PC-3 (cell line): ENCODE measurements at regions not wholly inside any gene's neighbourhood (a gene's known extent, or its start where the extent isn't known, plus 50 kb on each side); places are given as distances from the start of the nearest gene placed in this dataset.
"Not testable (repeated sequence)": the region's sequence is repeated elsewhere in the genome, so short reads cannot be mapped to it uniquely, and the experiment has no call there.

Source experiments
- ATAC-seq: fragments of 200-7000 bp; cut with Tn5 transposase; 2 replicates; pipeline ENCODE4 v1.9.1; 2020; ENCODE audit warnings: mild to moderate bottlenecking, moderate library complexity
- BruUV-seq: library from RNA; stranded (reverse); fragments of 400-500 nt; replicated peaks from 2 replicates; lab custom pipeline; 2021; lab: Mats Ljungman, UMichigan
- CTCF ChIA-PET: fragments of 300-600 bp; sonication (Branson Sonifier 250); formaldehyde crosslinking; loops from one replicate; lab custom pipeline; 2022; ENCODE audit warnings: antibody characterized with exemption; lab: Charles Lee
- POLR2A ChIA-PET: fragments of 300-600 bp; sonication (Branson Sonifier 250); formaldehyde crosslinking; loops from one replicate; lab custom pipeline; 2022; ENCODE audit warnings: antibody characterized with exemption; ENCODE audit not compliant: unreplicated experiment; lab: Charles Lee
- DNase-seq: peaks from one replicate; pipeline ENCODE4 v3.0.0-alpha.2; 2015
- H2AFZ ChIP-seq: fragments of 300-600 bp; sonication (generic); 2 replicates; pipeline ENCODE4 v1.6.0; 2016; ENCODE audit warnings: antibody characterized with exemption, low read length
- H3F3A ChIP-seq: fragments of 300-600 bp; sonication (generic); one replicate; pipeline ENCODE4 v1.6.0; 2017; ENCODE audit warnings: antibody characterized with exemption, low read length, control low read depth, mild to moderate bottlenecking; ENCODE audit not compliant: unreplicated experiment
- H3K27ac ChIP-seq: fragments of 300-600 bp; sonication (generic); 2 replicates; pipeline ENCODE4 v1.5.1; 2016; ENCODE audit warnings: mild to moderate bottlenecking, low read length
- H3K27me3 ChIP-seq: fragments of 300-600 bp; sonication (generic); 2 replicates; pipeline ENCODE4 v1.6.1; 2016; ENCODE audit warnings: low read length, mixed read lengths
- H3K36me3 ChIP-seq: fragments of 300-600 bp; sonication (generic); 2 replicates; pipeline ENCODE4 v1.6.1; 2016; ENCODE audit warnings: low read depth, mixed run types, low read length, mixed read lengths
- H3K4me1 ChIP-seq: fragments of 300-600 bp; sonication (generic); 2 replicates; pipeline ENCODE4 v1.5.1; 2016; ENCODE audit warnings: low read length; ENCODE audit not compliant: insufficient read depth
- H3K4me2 ChIP-seq: fragments of 300-600 bp; sonication (generic); 2 replicates; pipeline ENCODE4 v1.6.0; 2016; ENCODE audit warnings: low read length
- H3K4me3 ChIP-seq: fragments of 300-600 bp; sonication (generic); 2 replicates; pipeline ENCODE4 v1.5.1; 2016; ENCODE audit warnings: mild to moderate bottlenecking, low read length, mixed read lengths
- H3K79me2 ChIP-seq: fragments of 300-600 bp; sonication (generic); 2 replicates; pipeline ENCODE4 v1.6.1; 2017; ENCODE audit warnings: low read length, mixed read lengths
- H3K9ac ChIP-seq: fragments of 300-600 bp; sonication (generic); 2 replicates; pipeline ENCODE4 v1.6.0; 2016; ENCODE audit warnings: mild to moderate bottlenecking, low read length
- H3K9me2 ChIP-seq: fragments of 300-600 bp; sonication (generic); replicated peaks from 2 replicates; pipeline ENCODE4 v1.6.1; 2016; ENCODE audit warnings: mixed run types, low read length, mixed read lengths
- H3K9me3 ChIP-seq: fragments of 300-600 bp; sonication (generic); 2 replicates; pipeline ENCODE4 v1.6.1; 2016; ENCODE audit warnings: low read length, mixed read lengths
- H4K20me1 ChIP-seq: fragments of 300-600 bp; sonication (generic); 2 replicates; pipeline ENCODE4 v1.6.1; 2016; ENCODE audit warnings: low read length, mixed read lengths
- EZH2 ChIP-seq: fragments of 300-600 bp; sonication (generic); IDR thresholded peaks from one replicate; pipeline ENCODE4 v1.6.1; 2017; ENCODE audit warnings: antibody characterized with exemption, mild to moderate bottlenecking, low read length; ENCODE audit not compliant: unreplicated experiment
- EZH2phosphoT487 ChIP-seq: fragments of 300-600 bp; sonication (generic); IDR thresholded peaks from 2 replicates; pipeline ENCODE4 v1.6.1; 2018; ENCODE audit warnings: mild to moderate bottlenecking, antibody characterized with exemption, low read length, borderline replicate concordance
- intact Hi-C: fragments of 100-400 bp; cut with micrococcal nuclease; formaldehyde crosslinking; loops from 2 replicates; pipeline ENCODE4 v1.9.0; 2023
- TF ChIP-seq, protein P1 (sequence below): fragments of 300-600 bp; sonication (generic); conservative IDR thresholded peaks from 2 replicates; pipeline ENCODE4 v1.5.1; 2017; ENCODE audit warnings: antibody characterized with exemption, low read depth, mild to moderate bottlenecking, low read length

DNA sequence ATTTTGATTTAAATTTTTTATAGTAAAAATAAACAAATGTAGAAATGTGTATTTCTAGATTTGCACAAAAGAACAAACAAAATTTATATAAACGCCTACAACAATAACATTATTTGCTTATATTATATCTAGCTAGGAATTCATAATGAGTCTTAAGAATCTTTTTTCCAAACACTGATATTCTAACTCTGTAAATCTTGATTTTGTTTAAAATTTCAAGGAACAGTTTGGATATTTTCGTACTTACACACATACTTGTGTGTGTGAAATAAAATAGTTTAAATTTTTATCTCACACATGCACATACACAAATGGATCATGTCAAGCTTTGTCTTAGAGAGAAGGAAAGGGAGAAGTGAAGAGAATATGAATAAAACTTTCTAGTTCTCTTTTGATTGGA is 868.1 kb downstream of the LTN1 start:
- ChIA-PET CTCF (no interaction called here), POLR2A (no interaction called here)
- Histone ChIP-seq H3K27ac (no peak overlapping the region), H3K36me3 (no peaks in the 10 kb centered on the region), H3K4me2 (no peak overlapping the region), H3K9ac (no peak overlapping the region), H3K9me2 (no peaks in the 10 kb centered on the region), H2AFZ (no peak overlapping the region), H4K20me1 (no peaks in the 10 kb centered on the region), H3K4me3 (no peak overlapping the region), H3K27me3 (no peaks in the 10 kb centered on the region), H3K4me1 (no peaks in the 10 kb centered on the region), H3K79me2 (no peaks in the 10 kb centered on the region), H3F3A (no peaks in the 10 kb centered on the region), H3K9me3 (no peaks in the 10 kb centered on the region)
- TF ChIP-seq EZH2phosphoT487 (no peak), EZH2 (no peak)
- TF ChIP-seq, protein P1, sequence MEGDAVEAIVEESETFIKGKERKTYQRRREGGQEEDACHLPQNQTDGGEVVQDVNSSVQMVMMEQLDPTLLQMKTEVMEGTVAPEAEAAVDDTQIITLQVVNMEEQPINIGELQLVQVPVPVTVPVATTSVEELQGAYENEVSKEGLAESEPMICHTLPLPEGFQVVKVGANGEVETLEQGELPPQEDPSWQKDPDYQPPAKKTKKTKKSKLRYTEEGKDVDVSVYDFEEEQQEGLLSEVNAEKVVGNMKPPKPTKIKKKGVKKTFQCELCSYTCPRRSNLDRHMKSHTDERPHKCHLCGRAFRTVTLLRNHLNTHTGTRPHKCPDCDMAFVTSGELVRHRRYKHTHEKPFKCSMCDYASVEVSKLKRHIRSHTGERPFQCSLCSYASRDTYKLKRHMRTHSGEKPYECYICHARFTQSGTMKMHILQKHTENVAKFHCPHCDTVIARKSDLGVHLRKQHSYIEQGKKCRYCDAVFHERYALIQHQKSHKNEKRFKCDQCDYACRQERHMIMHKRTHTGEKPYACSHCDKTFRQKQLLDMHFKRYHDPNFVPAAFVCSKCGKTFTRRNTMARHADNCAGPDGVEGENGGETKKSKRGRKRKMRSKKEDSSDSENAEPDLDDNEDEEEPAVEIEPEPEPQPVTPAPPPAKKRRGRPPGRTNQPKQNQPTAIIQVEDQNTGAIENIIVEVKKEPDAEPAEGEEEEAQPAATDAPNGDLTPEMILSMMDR = no peak
- ATAC-seq = no peak
- no peak for DNase-seq
- no TSS peak for BruUV-seq
- intact Hi-C loops = no loop called here

DNA sequence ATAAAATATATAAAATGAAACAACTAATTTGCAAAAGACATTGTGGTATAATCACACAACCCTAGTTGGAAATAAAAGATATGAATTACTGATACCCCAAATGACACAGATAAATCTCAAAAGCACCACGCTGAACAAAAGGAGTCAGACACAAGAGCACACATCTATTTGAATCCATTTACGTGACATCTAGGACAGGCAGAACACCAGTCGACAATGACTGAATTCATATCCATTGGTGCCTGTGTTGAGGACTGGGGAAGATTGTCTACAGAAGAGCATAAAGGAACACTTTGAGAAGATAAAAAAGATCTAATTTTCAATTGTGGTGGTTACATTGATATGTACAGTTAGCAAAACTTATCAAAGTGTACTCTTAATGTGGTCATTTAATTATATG is 874.1 kb downstream of the LTN1 start:
- H2AFZ ChIP-seq = no peak overlapping the region
- POLR2A ChIA-PET = no interaction called here
- no peaks in the 10 kb centered on the region for H3K27me3 ChIP-seq
- no peak for ATAC-seq
- CTCF ChIA-PET = no interaction called here
- no peaks in the 10 kb centered on the region for H3K79me2 ChIP-seq
- H3K27ac ChIP-seq = no peak overlapping the region
- no peak overlapping the region for H3K4me2 ChIP-seq
- H3K36me3 ChIP-seq = no peaks in the 10 kb centered on the region
- BruUV-seq = no TSS peak
- H3K9ac ChIP-seq = no peak overlapping the region
- no peaks in the 10 kb centered on the region for H4K20me1 ChIP-seq
- H3K9me3 ChIP-seq = no peaks in the 10 kb centered on the region
- H3K4me1 ChIP-seq = no peaks in the 10 kb centered on the region
- DNase-seq = no peak
- H3K4me3 ChIP-seq = no peak overlapping the region
- H3F3A ChIP-seq = no peaks in the 10 kb centered on the region
- intact Hi-C loops = no loop called here
- H3K9me2 ChIP-seq = no peaks in the 10 kb centered on the region
- TF ChIP-seq EZH2phosphoT487 (no peak), EZH2 (no peak)
- TF ChIP-seq, protein P1 = no peak

DNA sequence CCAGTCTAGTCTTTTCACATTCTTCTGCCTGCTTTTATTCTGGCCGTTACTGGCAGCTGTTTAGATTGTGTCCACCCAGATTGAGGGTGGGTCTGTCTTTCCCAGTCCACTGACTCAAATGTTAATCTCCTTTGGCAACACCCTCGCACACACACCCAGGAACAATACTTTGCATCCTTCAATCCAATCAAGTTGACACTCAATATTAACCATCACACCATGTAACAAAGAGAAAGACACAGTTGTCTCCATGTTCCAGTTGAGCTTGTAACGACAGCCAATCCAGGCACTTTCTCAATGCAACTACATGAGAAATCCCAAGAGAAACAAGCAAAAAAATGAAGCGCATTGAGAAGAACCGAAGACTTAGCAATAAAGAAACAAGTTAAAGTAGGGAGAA is 877.7 kb downstream of the LTN1 start:
- H3K9me3 ChIP-seq, ATAC-seq, H3K27me3 ChIP-seq, CTCF ChIA-PET, POLR2A ChIA-PET, H4K20me1 ChIP-seq, H3F3A ChIP-seq, intact Hi-C loops, H2AFZ ChIP-seq, H3K79me2 ChIP-seq, H3K4me2 ChIP-seq, BruUV-seq, H3K9ac ChIP-seq, DNase-seq, H3K27ac ChIP-seq, H3K4me1 ChIP-seq, H3K36me3 ChIP-seq, H3K9me2 ChIP-seq, H3K4me3 ChIP-seq: not testable (repeated sequence)
